Hepatocyte (in vitro differentiated cells): ENCODE measurements at regions not wholly inside any gene's neighbourhood (a gene's known extent, or its start where the extent isn't known, plus 50 kb on each side); places are given as distances from the start of the nearest gene placed in this dataset.

ENCODE experiments used
- DNase-seq: peaks from one replicate; pipeline ENCODE4 v3.0.0-alpha.2; 2016; ENCODE audit warnings: low spot score
- H2AFZ ChIP-seq: fragments of 200-600 bp; sonication (generic); 2 replicates; pipeline ENCODE4 v1.6.0; 2016; ENCODE audit warnings: antibody characterized with exemption, mild to moderate bottlenecking
- H3K27ac ChIP-seq: fragments of 200-600 bp; sonication (generic); 2 replicates; pipeline ENCODE4 v1.5.1; 2016; ENCODE audit warnings: mild to moderate bottlenecking
- H3K27me3 ChIP-seq: fragments of 200-600 bp; sonication (generic); 2 replicates; pipeline ENCODE4 v1.6.1; 2016
- H3K36me3 ChIP-seq: fragments of 200-600 bp; sonication (generic); replicated peaks from 2 replicates; pipeline ENCODE4 v1.5.1; 2016; ENCODE audit warnings: low read depth; ENCODE audit not compliant: insufficient read depth
- H3K4me1 ChIP-seq: fragments of 200-600 bp; sonication (generic); 2 replicates; pipeline ENCODE4 v1.5.1; 2016; ENCODE audit warnings: mild to moderate bottlenecking, moderate library complexity; ENCODE audit not compliant: insufficient read depth
- H3K4me2 ChIP-seq: fragments of 200-600 bp; sonication (generic); 2 replicates; pipeline ENCODE4 v1.6.0; 2016
- H3K4me3 ChIP-seq: fragments of 200-600 bp; sonication (generic); 2 replicates; pipeline ENCODE4 v1.5.1; 2016; ENCODE audit warnings: mild to moderate bottlenecking
- H3K79me2 ChIP-seq: fragments of 200-600 bp; sonication (generic); 2 replicates; pipeline ENCODE4 v1.6.0; 2017; ENCODE audit warnings: mild to moderate bottlenecking
- H3K9me2 ChIP-seq: fragments of 200-600 bp; sonication (generic); replicated peaks from 2 replicates; pipeline ENCODE4 v1.6.0; 2017; ENCODE audit warnings: mild to moderate bottlenecking; ENCODE audit not compliant: insufficient read depth
- H3K9me3 ChIP-seq: fragments of 200-600 bp; sonication (generic); 2 replicates; pipeline ENCODE4 v1.5.1; 2016; ENCODE audit warnings: low read depth, mild to moderate bottlenecking
- H4K20me1 ChIP-seq: fragments of 200-600 bp; sonication (generic); 2 replicates; pipeline ENCODE4 v1.6.0; 2016; ENCODE audit warnings: mild to moderate bottlenecking; ENCODE audit not compliant: insufficient read depth, poor library complexity, severe bottlenecking
- EZH2 ChIP-seq: fragments of 200-600 bp; sonication (generic); IDR thresholded peaks from 2 replicates; pipeline ENCODE4 v1.6.1; 2016; ENCODE audit warnings: antibody characterized with exemption, mild to moderate bottlenecking, borderline replicate concordance
- EZH2phosphoT487 ChIP-seq: fragments of 200-600 bp; sonication (generic); IDR thresholded peaks from one replicate; pipeline ENCODE4 v1.6.1; 2018; ENCODE audit warnings: antibody characterized with exemption, mild to moderate bottlenecking, low read depth, moderate library complexity; ENCODE audit not compliant: unreplicated experiment, severe bottlenecking
- WGBS: methylation state at CpG from one replicate; pipeline ENCODE4 v1.1.6; 2016; ENCODE audit warnings: low lambda C conversion rate; ENCODE audit errors: missing lambda C conversion rate; 5-methylcytosine and 5-hydroxymethylcytosine counted together
- TF ChIP-seq, protein P1 (sequence below): fragments of 200-600 bp; sonication (generic); IDR thresholded peaks from 2 replicates; pipeline ENCODE4 v1.5.1; 2016; ENCODE audit warnings: antibody characterized with exemption, mild to moderate bottlenecking; ENCODE audit not compliant: poor library complexity

DNA sequence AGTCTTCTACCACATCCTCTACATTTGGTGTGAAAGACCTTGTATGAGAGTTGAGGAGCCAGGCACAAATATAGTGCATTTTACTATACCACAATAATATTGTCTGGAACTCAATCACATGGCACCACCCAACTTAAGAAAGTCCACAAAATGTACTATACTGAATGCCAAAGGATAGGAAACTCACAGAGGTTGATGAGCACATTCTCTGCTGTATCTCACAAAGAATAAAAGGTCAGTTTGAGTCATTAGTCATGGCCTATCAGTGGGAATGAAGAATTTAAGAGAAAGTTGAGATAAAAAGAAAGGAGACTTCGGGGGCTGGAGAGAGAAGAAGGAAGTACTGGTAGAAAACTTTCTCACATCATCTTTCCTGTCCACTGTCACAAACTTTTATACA lies 134.3 kb downstream of the RDH14 start:
- no peak overlapping the region for H3K27ac ChIP-seq
- no peak overlapping the region for H3K4me3 ChIP-seq
- H3K9me3 ChIP-seq, result no peaks in the 10 kb centered on the region
- no peak overlapping the region for H2AFZ ChIP-seq
- H3K36me3 ChIP-seq, result no peaks in the 10 kb centered on the region
- H3K9me2 ChIP-seq, result no peaks in the 10 kb centered on the region
- no peaks in the 10 kb centered on the region for H3K27me3 ChIP-seq
- no peak overlapping the region for H3K4me2 ChIP-seq
- no peaks in the 10 kb centered on the region for H4K20me1 ChIP-seq
- WGBS, result 45% methylated on average over 1 of the region's 1 CpG
- TF ChIP-seq, protein P1, sequence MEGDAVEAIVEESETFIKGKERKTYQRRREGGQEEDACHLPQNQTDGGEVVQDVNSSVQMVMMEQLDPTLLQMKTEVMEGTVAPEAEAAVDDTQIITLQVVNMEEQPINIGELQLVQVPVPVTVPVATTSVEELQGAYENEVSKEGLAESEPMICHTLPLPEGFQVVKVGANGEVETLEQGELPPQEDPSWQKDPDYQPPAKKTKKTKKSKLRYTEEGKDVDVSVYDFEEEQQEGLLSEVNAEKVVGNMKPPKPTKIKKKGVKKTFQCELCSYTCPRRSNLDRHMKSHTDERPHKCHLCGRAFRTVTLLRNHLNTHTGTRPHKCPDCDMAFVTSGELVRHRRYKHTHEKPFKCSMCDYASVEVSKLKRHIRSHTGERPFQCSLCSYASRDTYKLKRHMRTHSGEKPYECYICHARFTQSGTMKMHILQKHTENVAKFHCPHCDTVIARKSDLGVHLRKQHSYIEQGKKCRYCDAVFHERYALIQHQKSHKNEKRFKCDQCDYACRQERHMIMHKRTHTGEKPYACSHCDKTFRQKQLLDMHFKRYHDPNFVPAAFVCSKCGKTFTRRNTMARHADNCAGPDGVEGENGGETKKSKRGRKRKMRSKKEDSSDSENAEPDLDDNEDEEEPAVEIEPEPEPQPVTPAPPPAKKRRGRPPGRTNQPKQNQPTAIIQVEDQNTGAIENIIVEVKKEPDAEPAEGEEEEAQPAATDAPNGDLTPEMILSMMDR, result no peak
- TF ChIP-seq EZH2phosphoT487 (no peak), EZH2 (no peak)
- H3K4me1 ChIP-seq, result no peaks in the 10 kb centered on the region
- DNase-seq, result no peak
- no peaks in the 10 kb centered on the region for H3K79me2 ChIP-seq

DNA sequence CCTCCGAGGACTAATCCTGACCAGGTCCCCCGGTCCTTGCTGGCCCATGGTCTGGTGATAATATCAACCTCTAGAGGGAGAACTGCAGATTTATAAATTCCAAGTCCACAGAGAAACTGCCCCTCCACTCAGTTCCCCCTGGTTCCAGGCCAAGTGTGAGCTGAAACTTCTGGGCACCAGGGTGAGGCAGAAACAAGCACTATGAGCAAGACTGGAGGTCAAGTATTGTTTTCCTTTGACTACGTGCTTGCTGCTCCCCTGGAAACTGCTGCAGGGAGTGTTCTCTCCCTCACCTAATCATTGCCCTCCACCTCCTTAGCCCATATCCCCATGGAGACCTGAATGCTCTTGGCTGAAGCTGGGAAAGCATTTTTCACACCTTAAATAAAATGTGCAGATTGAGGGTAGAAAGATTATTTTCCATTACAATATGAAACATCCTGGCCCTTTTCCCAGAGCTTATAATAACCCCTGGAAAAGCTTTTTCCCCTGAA lies 135.2 kb downstream of the RDH14 start:
- Histone ChIP-seq H3K9me2 (no peaks in the 10 kb centered on the region), H2AFZ (no peak overlapping the region), H3K9me3 (no peaks in the 10 kb centered on the region), H3K79me2 (no peaks in the 10 kb centered on the region), H3K4me3 (no peak overlapping the region), H3K36me3 (no peaks in the 10 kb centered on the region), H3K27ac (no peak overlapping the region), H3K4me2 (no peak overlapping the region), H4K20me1 (no peaks in the 10 kb centered on the region), H3K4me1 (no peaks in the 10 kb centered on the region), H3K27me3 (no peaks in the 10 kb centered on the region)
- 55% methylated on average over 3 of the region's 3 CpGs for WGBS
- TF ChIP-seq, protein P1, result no peak
- TF ChIP-seq EZH2phosphoT487 (no peak), EZH2 (no peak)
- no peak for DNase-seq

DNA sequence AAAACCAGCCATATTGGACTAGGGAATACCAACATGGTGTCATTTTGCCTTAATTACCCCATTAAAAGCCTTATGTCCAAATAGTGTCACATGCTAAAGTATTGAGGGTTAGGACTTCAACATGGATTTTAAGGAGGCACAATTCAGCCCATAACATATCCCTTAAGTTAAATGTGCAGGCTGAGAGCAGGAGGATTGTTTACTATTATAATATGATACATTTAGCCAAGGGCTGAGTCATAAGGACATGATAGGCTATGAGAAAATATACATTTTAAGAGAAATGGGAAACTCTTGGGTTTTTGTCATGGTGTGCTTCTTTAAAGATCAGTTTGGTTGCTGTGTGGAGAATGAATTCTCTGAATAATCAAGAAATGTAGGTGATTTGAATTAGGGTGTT lies 136.8 kb downstream of the RDH14 start:
- Histone ChIP-seq H3K79me2 (no peaks in the 10 kb centered on the region), H2AFZ (no peak overlapping the region), H4K20me1 (no peaks in the 10 kb centered on the region), H3K4me1 (no peaks in the 10 kb centered on the region), H3K9me2 (no peaks in the 10 kb centered on the region), H3K4me2 (no peak overlapping the region), H3K36me3 (no peaks in the 10 kb centered on the region), H3K9me3 (no peaks in the 10 kb centered on the region), H3K27me3 (no peaks in the 10 kb centered on the region), H3K4me3 (no peak overlapping the region), H3K27ac (no peak overlapping the region)
- DNase-seq, result no peak
- TF ChIP-seq EZH2phosphoT487 (no peak), EZH2 (no peak)
- TF ChIP-seq, protein P1, result no peak

DNA sequence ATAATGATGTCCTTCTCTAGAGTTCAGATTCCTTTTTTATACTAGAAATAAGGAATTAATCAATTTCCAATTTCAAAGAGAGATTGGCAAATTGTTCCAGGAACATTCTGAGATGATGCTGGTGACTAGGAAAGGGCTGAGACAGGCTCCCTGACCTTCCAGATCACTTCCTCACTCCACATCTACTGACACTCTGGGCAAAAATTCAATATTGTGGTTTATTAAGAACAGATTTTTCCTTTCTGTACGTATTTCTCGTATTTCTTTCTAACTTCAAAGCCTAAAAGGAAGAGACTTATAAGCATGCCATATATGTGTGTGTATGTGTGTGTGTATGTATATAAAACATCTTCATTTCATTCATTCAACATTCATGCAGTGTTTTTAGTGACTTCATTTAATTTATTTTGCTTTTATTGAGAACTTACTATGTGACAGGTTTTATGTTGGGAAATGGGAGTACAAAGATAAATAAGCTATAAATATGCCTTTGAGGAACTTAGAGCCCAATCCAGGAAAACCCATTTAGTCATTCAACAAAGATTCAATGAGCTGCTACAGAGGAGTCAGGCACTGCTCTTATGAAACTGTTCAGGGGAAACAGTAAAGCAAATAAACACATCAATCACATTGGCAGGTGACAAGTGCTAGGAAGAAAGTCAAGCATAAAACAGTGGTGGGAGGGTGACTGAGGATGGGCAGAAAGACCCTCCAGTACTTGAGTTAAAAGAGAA lies 137.9 kb downstream of the RDH14 start:
- no peak overlapping the region for H2AFZ ChIP-seq
- H3K27me3 ChIP-seq, result no peaks in the 10 kb centered on the region
- no peaks in the 10 kb centered on the region for H3K4me1 ChIP-seq
- H3K36me3 ChIP-seq, result no peaks in the 10 kb centered on the region
- DNase-seq, result no peak
- H3K27ac ChIP-seq, result no peak overlapping the region
- TF ChIP-seq, protein P1, result no peak
- TF ChIP-seq EZH2phosphoT487, result no peak
- no peak for TF ChIP-seq EZH2
- no peaks in the 10 kb centered on the region for H3K79me2 ChIP-seq
- H3K9me2 ChIP-seq, result no peaks in the 10 kb centered on the region
- H3K4me2 ChIP-seq, result no peak overlapping the region
- WGBS, result 72% methylated on average over 2 of the region's 2 CpGs
- no peaks in the 10 kb centered on the region for H3K9me3 ChIP-seq
- H4K20me1 ChIP-seq, result no peaks in the 10 kb centered on the region
- H3K4me3 ChIP-seq, result no peak overlapping the region
